PC-3 (cell line): ENCODE measurements at regions not wholly inside any gene's neighbourhood (a gene's known extent, or its start where the extent isn't known, plus 50 kb on each side); places are given as distances from the start of the nearest gene placed in this dataset.

Experiments used
- EZH2 ChIP-seq: fragments of 300-600 bp; sonication (generic); IDR thresholded peaks from one replicate; pipeline ENCODE4 v1.6.1; 2017; ENCODE audit warnings: antibody characterized with exemption, mild to moderate bottlenecking, low read length; ENCODE audit not compliant: unreplicated experiment
- TF ChIP-seq, protein P1 (sequence below): fragments of 300-600 bp; sonication (generic); conservative IDR thresholded peaks from 2 replicates; pipeline ENCODE4 v1.5.1; 2017; ENCODE audit warnings: antibody characterized with exemption, low read depth, mild to moderate bottlenecking, low read length

DNA sequence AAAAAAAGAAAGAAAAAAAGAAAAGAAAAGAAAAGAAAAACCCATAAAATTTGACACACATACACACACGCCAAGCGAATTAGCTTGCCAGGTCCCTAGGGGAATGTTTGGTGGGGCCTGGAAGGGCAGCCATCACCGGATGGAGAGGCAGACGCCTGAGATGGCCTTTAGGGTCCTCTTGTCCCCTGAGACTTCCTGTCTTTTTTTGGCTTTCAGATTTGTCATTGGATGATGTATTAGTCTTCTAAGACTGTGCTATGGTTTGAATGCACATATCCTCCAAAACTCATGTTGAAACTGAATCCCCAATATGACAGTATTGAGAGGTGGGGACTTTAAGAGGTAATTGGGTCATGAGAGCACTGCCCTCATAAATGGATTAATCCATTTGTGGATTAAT, 211.8 kb downstream of the TOMM20 start:
- TF ChIP-seq, protein P1, sequence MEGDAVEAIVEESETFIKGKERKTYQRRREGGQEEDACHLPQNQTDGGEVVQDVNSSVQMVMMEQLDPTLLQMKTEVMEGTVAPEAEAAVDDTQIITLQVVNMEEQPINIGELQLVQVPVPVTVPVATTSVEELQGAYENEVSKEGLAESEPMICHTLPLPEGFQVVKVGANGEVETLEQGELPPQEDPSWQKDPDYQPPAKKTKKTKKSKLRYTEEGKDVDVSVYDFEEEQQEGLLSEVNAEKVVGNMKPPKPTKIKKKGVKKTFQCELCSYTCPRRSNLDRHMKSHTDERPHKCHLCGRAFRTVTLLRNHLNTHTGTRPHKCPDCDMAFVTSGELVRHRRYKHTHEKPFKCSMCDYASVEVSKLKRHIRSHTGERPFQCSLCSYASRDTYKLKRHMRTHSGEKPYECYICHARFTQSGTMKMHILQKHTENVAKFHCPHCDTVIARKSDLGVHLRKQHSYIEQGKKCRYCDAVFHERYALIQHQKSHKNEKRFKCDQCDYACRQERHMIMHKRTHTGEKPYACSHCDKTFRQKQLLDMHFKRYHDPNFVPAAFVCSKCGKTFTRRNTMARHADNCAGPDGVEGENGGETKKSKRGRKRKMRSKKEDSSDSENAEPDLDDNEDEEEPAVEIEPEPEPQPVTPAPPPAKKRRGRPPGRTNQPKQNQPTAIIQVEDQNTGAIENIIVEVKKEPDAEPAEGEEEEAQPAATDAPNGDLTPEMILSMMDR, result no peak
- no peak for TF ChIP-seq EZH2
